ENCODE measurements at regions not wholly inside any gene's neighbourhood (a gene's known extent, or its start where the extent isn't known, plus 50 kb on each side); places are given as distances from the start of the nearest gene placed in this dataset.

DNA sequence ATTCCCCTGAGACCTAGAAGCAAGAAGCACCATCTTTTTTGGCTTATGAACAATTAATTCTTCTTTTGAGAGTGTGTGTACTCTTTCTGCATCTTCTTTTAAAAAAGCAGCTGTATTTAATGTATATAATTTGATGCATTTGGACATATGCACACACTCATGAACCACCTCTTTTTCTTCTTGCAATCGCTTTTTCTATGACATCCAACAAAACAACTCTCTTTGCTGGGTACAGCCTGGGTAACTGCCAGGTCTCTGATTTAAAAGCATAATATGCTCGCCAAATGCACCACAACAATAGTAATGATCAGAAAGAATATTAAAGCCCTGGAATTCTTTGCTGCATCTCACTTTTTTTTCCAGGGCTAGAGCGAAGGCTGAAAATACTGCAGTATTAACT lies 97.3 kb downstream of the HAPSTR1 start:
- TF ChIP-seq EP300 (IDR thresholded peaks at IDR 0.05; ENCODE audit: borderline replicate concordance) (no peak), CEBPB (IDR thresholded peaks at IDR 0.05) (no peak), TAF1 (IDR thresholded peaks at IDR 0.05; ENCODE audit: low read depth) (no peak), YY1 (IDR thresholded peaks at IDR 0.05; ENCODE audit: low read depth) (no peak), TCF12 (IDR thresholded peaks at IDR 0.05; ENCODE audit: low read depth) (no peak), NFIC (IDR thresholded peaks at IDR 0.05) (no peak), CREB1 (IDR thresholded peaks at IDR 0.05; ENCODE audit: low read depth) (no peak)
- TF ChIP-seq, protein P1, sequence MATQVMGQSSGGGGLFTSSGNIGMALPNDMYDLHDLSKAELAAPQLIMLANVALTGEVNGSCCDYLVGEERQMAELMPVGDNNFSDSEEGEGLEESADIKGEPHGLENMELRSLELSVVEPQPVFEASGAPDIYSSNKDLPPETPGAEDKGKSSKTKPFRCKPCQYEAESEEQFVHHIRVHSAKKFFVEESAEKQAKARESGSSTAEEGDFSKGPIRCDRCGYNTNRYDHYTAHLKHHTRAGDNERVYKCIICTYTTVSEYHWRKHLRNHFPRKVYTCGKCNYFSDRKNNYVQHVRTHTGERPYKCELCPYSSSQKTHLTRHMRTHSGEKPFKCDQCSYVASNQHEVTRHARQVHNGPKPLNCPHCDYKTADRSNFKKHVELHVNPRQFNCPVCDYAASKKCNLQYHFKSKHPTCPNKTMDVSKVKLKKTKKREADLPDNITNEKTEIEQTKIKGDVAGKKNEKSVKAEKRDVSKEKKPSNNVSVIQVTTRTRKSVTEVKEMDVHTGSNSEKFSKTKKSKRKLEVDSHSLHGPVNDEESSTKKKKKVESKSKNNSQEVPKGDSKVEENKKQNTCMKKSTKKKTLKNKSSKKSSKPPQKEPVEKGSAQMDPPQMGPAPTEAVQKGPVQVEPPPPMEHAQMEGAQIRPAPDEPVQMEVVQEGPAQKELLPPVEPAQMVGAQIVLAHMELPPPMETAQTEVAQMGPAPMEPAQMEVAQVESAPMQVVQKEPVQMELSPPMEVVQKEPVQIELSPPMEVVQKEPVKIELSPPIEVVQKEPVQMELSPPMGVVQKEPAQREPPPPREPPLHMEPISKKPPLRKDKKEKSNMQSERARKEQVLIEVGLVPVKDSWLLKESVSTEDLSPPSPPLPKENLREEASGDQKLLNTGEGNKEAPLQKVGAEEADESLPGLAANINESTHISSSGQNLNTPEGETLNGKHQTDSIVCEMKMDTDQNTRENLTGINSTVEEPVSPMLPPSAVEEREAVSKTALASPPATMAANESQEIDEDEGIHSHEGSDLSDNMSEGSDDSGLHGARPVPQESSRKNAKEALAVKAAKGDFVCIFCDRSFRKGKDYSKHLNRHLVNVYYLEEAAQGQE (IDR thresholded peaks at IDR 0.05; ENCODE audit: low read depth), result no peak
- TF ChIP-seq, protein P2, sequence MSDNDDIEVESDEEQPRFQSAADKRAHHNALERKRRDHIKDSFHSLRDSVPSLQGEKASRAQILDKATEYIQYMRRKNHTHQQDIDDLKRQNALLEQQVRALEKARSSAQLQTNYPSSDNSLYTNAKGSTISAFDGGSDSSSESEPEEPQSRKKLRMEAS (IDR thresholded peaks at IDR 0.05), result no peak

All from Ishikawa (cell line).